Mucosa of descending colon (tissue), 3 donors: ENCODE measurements at regions not wholly inside any gene's neighbourhood (a gene's known extent, or its start where the extent isn't known, plus 50 kb on each side); places are given as distances from the start of the nearest gene placed in this dataset.

ENCODE experiments used
- ATAC-seq: fragments of 200-7000 bp; cut with Tn5 transposase; one replicate; pipeline ENCODE4 v1.9.1; 2020; ENCODE audit warnings: mild to moderate bottlenecking, moderate library complexity
- DNase-seq, 3 donors: peaks; one replicate each; pipeline ENCODE4 v3.0.0-alpha.2; 2020
- H3K36me3 ChIP-seq: fragments of 200-600 bp; one replicate; pipeline ENCODE4 v1.8.0; 2021; ENCODE audit warnings: low read depth, mild to moderate bottlenecking
- H3K4me1 ChIP-seq: fragments of 200-600 bp; one replicate; pipeline ENCODE4 v1.8.0; 2021; ENCODE audit warnings: low read depth, mild to moderate bottlenecking
- H3K4me3 ChIP-seq: fragments of 200-600 bp; one replicate; pipeline ENCODE4 v1.8.0; 2021; ENCODE audit warnings: mild to moderate bottlenecking
- H3K9me3 ChIP-seq: fragments of 200-600 bp; one replicate; pipeline ENCODE4 v1.8.0; 2021; ENCODE audit warnings: mild to moderate bottlenecking
- intact Hi-C, 2 donors: fragments of 100-400 bp; cut with DNase I in 1 of 2; cut with micrococcal nuclease in 1 of 2; formaldehyde crosslinking; loops; one replicate each; pipeline versions ENCODE4 v1.11.0 to v1.11.1; 2022; cut with DNase I, micrococcal nuclease
- TF ChIP-seq, protein P1 (sequence below): fragments of 200-600 bp; IDR thresholded peaks from one replicate; pipeline ENCODE4 v1.8.0; 2022; ENCODE audit warnings: antibody characterized with exemption, mild to moderate bottlenecking
- donor health status: DM: no; HTN: no; CAD: no; lungs with moderate emphysema.
- donor health status: DM: no; HTN: no; CAD: no.
- donor health status: DM: no; HTN: yes; CAD: no.

DNA sequence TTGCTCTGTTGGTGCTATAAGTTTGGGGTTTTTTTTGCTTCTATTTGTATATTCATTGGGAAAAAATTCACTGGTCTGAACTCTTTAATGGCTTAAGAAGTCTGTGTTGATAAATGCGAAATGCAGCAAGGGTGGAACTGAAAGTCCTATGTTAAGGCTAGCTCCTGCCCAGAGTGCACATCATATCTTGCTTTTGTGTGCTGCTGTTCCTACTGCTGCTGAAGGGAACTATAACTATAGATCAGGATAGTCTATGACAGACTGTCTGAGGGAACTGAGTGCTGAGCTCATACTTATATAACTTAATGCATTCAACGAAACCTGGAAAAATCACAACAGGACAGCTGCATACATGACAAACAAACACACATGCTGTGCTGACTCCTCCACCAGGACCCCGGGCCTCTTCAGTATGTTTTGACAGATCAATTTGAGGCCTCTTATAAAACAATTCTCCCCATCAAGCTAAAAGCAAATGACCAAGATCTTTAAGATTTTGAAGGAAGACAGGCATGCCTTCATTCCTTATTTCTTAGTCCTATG, 1031.5 kb upstream of the ADGRL2 start:
- TF ChIP-seq, protein P1, sequence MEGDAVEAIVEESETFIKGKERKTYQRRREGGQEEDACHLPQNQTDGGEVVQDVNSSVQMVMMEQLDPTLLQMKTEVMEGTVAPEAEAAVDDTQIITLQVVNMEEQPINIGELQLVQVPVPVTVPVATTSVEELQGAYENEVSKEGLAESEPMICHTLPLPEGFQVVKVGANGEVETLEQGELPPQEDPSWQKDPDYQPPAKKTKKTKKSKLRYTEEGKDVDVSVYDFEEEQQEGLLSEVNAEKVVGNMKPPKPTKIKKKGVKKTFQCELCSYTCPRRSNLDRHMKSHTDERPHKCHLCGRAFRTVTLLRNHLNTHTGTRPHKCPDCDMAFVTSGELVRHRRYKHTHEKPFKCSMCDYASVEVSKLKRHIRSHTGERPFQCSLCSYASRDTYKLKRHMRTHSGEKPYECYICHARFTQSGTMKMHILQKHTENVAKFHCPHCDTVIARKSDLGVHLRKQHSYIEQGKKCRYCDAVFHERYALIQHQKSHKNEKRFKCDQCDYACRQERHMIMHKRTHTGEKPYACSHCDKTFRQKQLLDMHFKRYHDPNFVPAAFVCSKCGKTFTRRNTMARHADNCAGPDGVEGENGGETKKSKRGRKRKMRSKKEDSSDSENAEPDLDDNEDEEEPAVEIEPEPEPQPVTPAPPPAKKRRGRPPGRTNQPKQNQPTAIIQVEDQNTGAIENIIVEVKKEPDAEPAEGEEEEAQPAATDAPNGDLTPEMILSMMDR = no peak
- Histone ChIP-seq H3K36me3 (no peaks in the 10 kb centered on the region), H3K9me3 (no peaks in the 10 kb centered on the region), H3K4me3 (no peak overlapping the region), H3K4me1 (no peaks in the 10 kb centered on the region)
- no peak for DNase-seq
- intact Hi-C loops = no loop called here
- ATAC-seq = no peak

DNA sequence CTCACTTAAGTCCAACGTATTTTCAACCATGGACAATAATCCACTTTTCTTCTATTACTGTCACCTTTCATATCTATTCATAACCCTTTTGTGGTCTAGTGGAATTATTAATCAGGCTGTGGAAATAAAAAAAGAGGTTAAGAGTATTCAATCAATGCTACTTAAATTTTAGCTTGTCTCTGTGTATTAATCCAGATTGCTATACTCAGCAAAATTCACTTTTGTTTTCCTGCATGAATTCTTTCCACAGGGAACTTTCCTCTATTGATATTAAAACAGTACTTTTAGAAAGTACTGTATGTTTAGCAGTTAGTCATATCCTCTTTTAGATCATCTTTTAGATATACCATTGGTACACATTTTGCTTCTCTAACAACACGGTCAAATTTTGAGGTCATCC, 1033.0 kb upstream of the ADGRL2 start:
- intact Hi-C loops = no loop called here
- Histone ChIP-seq H3K9me3 (no peaks in the 10 kb centered on the region), H3K4me3 (no peak overlapping the region), H3K4me1 (no peaks in the 10 kb centered on the region), H3K36me3 (no peaks in the 10 kb centered on the region)
- ATAC-seq (no peak), DNase-seq (no peak)
- TF ChIP-seq, protein P1 = no peak

DNA sequence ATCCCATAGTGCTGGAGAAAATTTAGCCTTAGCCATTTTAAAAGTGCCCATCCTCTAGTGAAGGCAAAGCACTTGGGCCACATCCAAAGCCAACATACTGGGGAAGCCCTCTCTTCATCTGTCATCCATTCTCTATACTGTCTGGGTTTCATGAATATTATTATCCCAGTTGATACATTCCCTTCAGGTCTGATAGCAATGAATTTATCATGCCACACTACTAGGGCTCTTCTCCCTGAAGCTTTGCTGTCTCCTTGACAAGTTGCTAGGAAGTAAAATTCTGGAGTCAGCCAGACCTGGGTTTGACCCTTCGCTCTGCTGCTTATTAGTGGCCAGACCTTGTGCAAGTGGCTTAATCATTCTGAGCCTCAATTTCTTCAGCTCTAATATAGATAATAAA, 1041.4 kb upstream of the ADGRL2 start:
- DNase-seq = no peak
- H3K4me3 ChIP-seq = no peak overlapping the region
- ATAC-seq = no peak
- TF ChIP-seq, protein P1 = no peak
- no peaks in the 10 kb centered on the region for H3K9me3 ChIP-seq
- H3K4me1 ChIP-seq = no peaks in the 10 kb centered on the region
- H3K36me3 ChIP-seq = no peaks in the 10 kb centered on the region
- intact Hi-C loops = no loop called here

DNA sequence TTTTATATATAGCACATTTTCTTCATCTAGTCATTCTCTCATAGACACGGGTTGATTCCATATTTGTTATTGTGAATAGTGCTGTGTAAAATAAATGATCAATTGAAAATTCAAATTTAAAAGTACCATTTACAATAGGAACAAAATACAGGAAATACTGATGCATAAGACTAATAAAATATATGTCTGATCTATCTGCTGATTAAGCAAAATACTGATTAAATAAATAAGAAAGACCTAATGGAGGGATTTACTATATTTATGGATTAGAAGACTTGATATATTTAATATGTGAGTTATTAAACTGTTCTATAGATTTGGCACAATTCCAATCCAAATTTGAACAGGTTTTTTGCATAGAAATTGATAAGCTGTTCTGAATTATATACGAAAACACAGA, 1044.8 kb upstream of the ADGRL2 start:
- TF ChIP-seq, protein P1 = no peak
- no peaks in the 10 kb centered on the region for H3K9me3 ChIP-seq
- no peaks in the 10 kb centered on the region for H3K36me3 ChIP-seq
- no peak overlapping the region for H3K4me3 ChIP-seq
- H3K4me1 ChIP-seq = no peaks in the 10 kb centered on the region
- ATAC-seq (no peak), DNase-seq (no peak)
- intact Hi-C loops = no loop called here

DNA sequence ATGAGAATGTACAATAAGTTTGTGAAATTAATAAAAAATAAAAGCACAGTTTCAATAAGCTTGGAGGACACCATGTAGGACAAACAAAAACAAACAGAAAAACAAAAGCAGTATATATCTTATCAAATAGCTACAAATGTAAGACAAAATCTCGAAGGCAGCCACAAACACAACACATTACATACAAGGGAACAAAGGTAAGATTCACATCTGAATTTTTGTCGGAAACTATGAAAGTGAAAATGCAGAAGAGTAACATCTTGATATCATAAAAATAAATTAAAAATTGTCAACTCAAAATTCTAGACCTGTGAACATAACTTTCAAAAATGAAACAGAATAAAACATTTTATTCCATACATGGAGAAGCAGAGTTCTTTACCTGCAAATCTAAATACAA, 1049.5 kb upstream of the ADGRL2 start:
- TF ChIP-seq, protein P1 = no peak
- DNase-seq (no peak), ATAC-seq (no peak)
- Histone ChIP-seq H3K4me1 (no peaks in the 10 kb centered on the region), H3K4me3 (no peak overlapping the region), H3K36me3 (no peaks in the 10 kb centered on the region), H3K9me3 (no peaks in the 10 kb centered on the region)
- intact Hi-C loops = no loop called here
